ENCODE measurements at regions not wholly inside any gene's neighbourhood (a gene's known extent, or its start where the extent isn't known, plus 50 kb on each side); places are given as distances from the start of the nearest gene placed in this dataset.

- no peaks in the 10 kb centered on the region for H3K27me3 Mint-ChIP-seq (ENCODE audit: insufficient read depth, unreplicated experiment)
- no peak overlapping the region for H3K4me3 Mint-ChIP-seq (ENCODE audit: unreplicated experiment)
- no TSS peak for BruUV-seq (replicated peaks)
- POLR2A ChIA-PET: no interaction called here
- intact Hi-C loops (cut with micrococcal nuclease; ENCODE audit: unreplicated experiment): loop anchor here (10.0 kb wide), 1 partner anchor 106 kb away; no protein-coding TSS in a partner anchor
- no peak for TF ChIP-seq CTCF (IDR thresholded peaks at IDR 0.05; ENCODE audit: insufficient read depth in 1 of 2, low read depth in 1 of 2, low read length in 1 of 2, severe bottlenecking in 1 of 2, unreplicated experiment in 1 of 2)
- CTCF ChIA-PET: no interaction called here
- Histone ChIP-seq H3K4me1 (no peaks in the 10 kb centered on the region), H3K4me3 (ENCODE audit: low read depth, low read length) (no peak overlapping the region), H3K27me3 (replicated peaks; ENCODE audit: control insufficient read depth, insufficient read depth, low read length) (no peaks in the 10 kb centered on the region), H3K36me3 (ENCODE audit: control insufficient read depth, insufficient read depth, low read length) (no peaks in the 10 kb centered on the region), H3K9me3 (no peaks in the 10 kb centered on the region)
- H3K27ac Mint-ChIP-seq (ENCODE audit: unreplicated experiment): no peak overlapping the region
- no peak for DNase-seq
- no peaks in the 10 kb centered on the region for H3K36me3 Mint-ChIP-seq (ENCODE audit: insufficient read depth, unreplicated experiment)
- no peaks in the 10 kb centered on the region for H3K9me3 Mint-ChIP-seq (ENCODE audit: unreplicated experiment)
- H3K4me1 Mint-ChIP-seq (ENCODE audit: low read depth, unreplicated experiment): no peaks in the 10 kb centered on the region
These were observed 125.2 kb upstream of the MCHR2 start for GRCh38 chr6:100119261-100119660.

- no TSS peak for BruUV-seq (replicated peaks)
- no peaks in the 10 kb centered on the region for H3K36me3 Mint-ChIP-seq (ENCODE audit: insufficient read depth, unreplicated experiment)
These were observed 124.3 kb upstream of the MCHR2 start for GRCh38 chr6:100118301-100118700.

DNA sequence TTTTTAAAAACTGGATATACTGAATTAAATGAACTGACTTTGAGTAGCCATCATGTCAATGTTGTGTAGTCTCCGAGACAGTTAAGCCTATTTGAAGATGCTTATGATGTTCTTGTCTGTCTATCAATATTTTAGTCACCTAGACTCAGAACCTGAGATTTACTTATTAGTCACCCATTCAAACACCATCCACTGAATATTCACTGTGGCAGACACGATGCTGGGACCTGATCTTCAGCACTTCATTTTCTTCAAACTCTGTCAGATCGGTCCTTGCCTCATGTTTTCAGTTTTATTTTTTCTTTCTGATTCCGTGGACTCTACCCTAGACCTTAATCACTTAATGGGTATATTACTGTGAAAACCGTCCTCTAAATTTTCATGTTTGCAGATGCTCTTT is 123.7 kb upstream of the MCHR2 start:
- no peaks in the 10 kb centered on the region for H3K36me3 Mint-ChIP-seq (ENCODE audit: insufficient read depth, unreplicated experiment)
- no peak overlapping the region for H3K4me3 Mint-ChIP-seq (ENCODE audit: unreplicated experiment)
- no peak for TF ChIP-seq CTCF (IDR thresholded peaks at IDR 0.05; ENCODE audit: insufficient read depth in 1 of 2, low read depth in 1 of 2, low read length in 1 of 2, severe bottlenecking in 1 of 2, unreplicated experiment in 1 of 2)
- intact Hi-C loops (cut with micrococcal nuclease; ENCODE audit: unreplicated experiment): loop anchor here (2.0 to 10.0 kb wide), 3 partner anchors 107 to 547 kb away; no protein-coding TSS in a partner anchor
- Histone ChIP-seq H3K4me1 (no peaks in the 10 kb centered on the region), H3K36me3 (ENCODE audit: control insufficient read depth, insufficient read depth, low read length) (no peaks in the 10 kb centered on the region), H3K9me3 (no peaks in the 10 kb centered on the region), H3K27me3 (replicated peaks; ENCODE audit: control insufficient read depth, insufficient read depth, low read length) (no peaks in the 10 kb centered on the region), H3K4me3 (ENCODE audit: low read depth, low read length) (no peak overlapping the region)
- H3K27me3 Mint-ChIP-seq (ENCODE audit: insufficient read depth, unreplicated experiment): no peaks in the 10 kb centered on the region
- no peak for DNase-seq
- no TSS peak for BruUV-seq (replicated peaks)
- no peaks in the 10 kb centered on the region for H3K4me1 Mint-ChIP-seq (ENCODE audit: low read depth, unreplicated experiment)
- H3K27ac Mint-ChIP-seq (ENCODE audit: unreplicated experiment): no peak overlapping the region
- ChIA-PET CTCF (no interaction called here), POLR2A (no interaction called here)
- H3K9me3 Mint-ChIP-seq (ENCODE audit: unreplicated experiment): no peaks in the 10 kb centered on the region

More at GRCh38 chr6:100118301-100118700, 124.3 kb upstream of the MCHR2 start:
- H3K4me3 ChIP-seq (ENCODE audit: low read depth, low read length): no peak overlapping the region
- TF ChIP-seq CTCF (IDR thresholded peaks at IDR 0.05; ENCODE audit: insufficient read depth in 1 of 2, low read depth in 1 of 2, low read length in 1 of 2, severe bottlenecking in 1 of 2, unreplicated experiment in 1 of 2): no peak
- no peaks in the 10 kb centered on the region for H3K9me3 Mint-ChIP-seq (ENCODE audit: unreplicated experiment)
- POLR2A ChIA-PET: no interaction called here
- H3K4me1 Mint-ChIP-seq (ENCODE audit: low read depth, unreplicated experiment): no peaks in the 10 kb centered on the region
- CTCF ChIA-PET: no interaction called here
- no peak overlapping the region for H3K4me3 Mint-ChIP-seq (ENCODE audit: unreplicated experiment)
- H3K27me3 ChIP-seq (replicated peaks; ENCODE audit: control insufficient read depth, insufficient read depth, low read length): no peaks in the 10 kb centered on the region
- DNase-seq: no peak
- H3K27ac Mint-ChIP-seq (ENCODE audit: unreplicated experiment): no peak overlapping the region
- no peaks in the 10 kb centered on the region for H3K27me3 Mint-ChIP-seq (ENCODE audit: insufficient read depth, unreplicated experiment)
- intact Hi-C loops (cut with micrococcal nuclease; ENCODE audit: unreplicated experiment): loop anchor here (10.0 kb wide), 1 partner anchor 106 kb away; no protein-coding TSS in a partner anchor
- no peaks in the 10 kb centered on the region for H3K4me1 ChIP-seq
- H3K9me3 ChIP-seq: no peaks in the 10 kb centered on the region
- no peaks in the 10 kb centered on the region for H3K36me3 ChIP-seq (ENCODE audit: control insufficient read depth, insufficient read depth, low read length)
